ENCODE measurements at regions not wholly inside any gene's neighbourhood (a gene's known extent, or its start where the extent isn't known, plus 50 kb on each side); places are given as distances from the start of the nearest gene placed in this dataset.
"Not testable (repeated sequence)": the region's sequence is repeated elsewhere in the genome, so short reads cannot be mapped to it uniquely, and the experiment has no call there.

- Histone ChIP-seq H3K27me3 (ENCODE audit: insufficient read depth, low read length) (no peaks in the 10 kb centered on the region), H3K27ac (ENCODE audit: low read depth, low read length) (no peak overlapping the region), H3K4me3 (ENCODE audit: low read depth, low read length) (no peak overlapping the region), H3K4me1 (ENCODE audit: control insufficient read depth, insufficient read depth, low read length, unreplicated experiment) (no peaks in the 10 kb centered on the region), H3K36me3 (ENCODE audit: insufficient read depth, low read length) (no peaks in the 10 kb centered on the region), H2AFZ (ENCODE audit: low read length, unreplicated experiment) (no peak overlapping the region), H3K79me2 (ENCODE audit: control insufficient read depth, insufficient read depth, low read length, unreplicated experiment) (no peaks in the 10 kb centered on the region)
Observed at GRCh38 chr6:119728935-119729334, 379.4 kb upstream of the MAN1A1 start.

- Histone ChIP-seq H3K27me3 (ENCODE audit: insufficient read depth, low read length) (no peaks in the 10 kb centered on the region), H3K27ac (ENCODE audit: low read depth, low read length) (no peak overlapping the region), H3K4me3 (ENCODE audit: low read depth, low read length) (no peak overlapping the region), H3K36me3 (ENCODE audit: insufficient read depth, low read length) (no peaks in the 10 kb centered on the region), H3K4me1 (ENCODE audit: control insufficient read depth, insufficient read depth, low read length, unreplicated experiment) (no peaks in the 10 kb centered on the region), H2AFZ (ENCODE audit: low read length, unreplicated experiment) (no peak overlapping the region), H3K79me2 (ENCODE audit: control insufficient read depth, insufficient read depth, low read length, unreplicated experiment) (no peaks in the 10 kb centered on the region)
Observed at GRCh38 chr6:119728220-119728750, 378.7 kb upstream of the MAN1A1 start.

- H3K36me3 ChIP-seq (ENCODE audit: insufficient read depth, low read length): no peaks in the 10 kb centered on the region
- H2AFZ ChIP-seq (ENCODE audit: low read length, unreplicated experiment): no peak overlapping the region
- H3K4me3 ChIP-seq (ENCODE audit: low read depth, low read length): no peak overlapping the region
- H3K27ac ChIP-seq (ENCODE audit: low read depth, low read length): no peak overlapping the region
- H3K27me3 ChIP-seq (ENCODE audit: insufficient read depth, low read length): no peaks in the 10 kb centered on the region
- H3K79me2 ChIP-seq (ENCODE audit: control insufficient read depth, insufficient read depth, low read length, unreplicated experiment): no peaks in the 10 kb centered on the region
- H3K4me1 ChIP-seq (ENCODE audit: control insufficient read depth, insufficient read depth, low read length, unreplicated experiment): no peaks in the 10 kb centered on the region
Observed at GRCh38 chr6:119727504-119728219, 378.1 kb upstream of the MAN1A1 start.

GRCh38 chr6:119726912-119727311, 377.4 kb upstream of the MAN1A1 start:
- H2AFZ ChIP-seq (ENCODE audit: low read length, unreplicated experiment); H3K4me1 ChIP-seq (ENCODE audit: control insufficient read depth, insufficient read depth, low read length, unreplicated experiment); H3K79me2 ChIP-seq (ENCODE audit: control insufficient read depth, insufficient read depth, low read length, unreplicated experiment); H3K27me3 ChIP-seq (ENCODE audit: insufficient read depth, low read length); H3K27ac ChIP-seq (ENCODE audit: low read depth, low read length); H3K4me3 ChIP-seq (ENCODE audit: low read depth, low read length); H3K36me3 ChIP-seq (ENCODE audit: insufficient read depth, low read length): not testable (repeated sequence)

- H3K4me1 ChIP-seq (ENCODE audit: control insufficient read depth, insufficient read depth, low read length, unreplicated experiment): no peaks in the 10 kb centered on the region
- H3K27ac ChIP-seq (ENCODE audit: low read depth, low read length): no peak overlapping the region
- H3K79me2 ChIP-seq (ENCODE audit: control insufficient read depth, insufficient read depth, low read length, unreplicated experiment): no peaks in the 10 kb centered on the region
- H2AFZ ChIP-seq (ENCODE audit: low read length, unreplicated experiment): no peak overlapping the region
- H3K27me3 ChIP-seq (ENCODE audit: insufficient read depth, low read length): no peaks in the 10 kb centered on the region
- H3K4me3 ChIP-seq (ENCODE audit: low read depth, low read length): no peak overlapping the region
- H3K36me3 ChIP-seq (ENCODE audit: insufficient read depth, low read length): no peaks in the 10 kb centered on the region
Observed at GRCh38 chr6:119726086-119726485, 376.5 kb upstream of the MAN1A1 start.

- no peak overlapping the region for H3K27ac ChIP-seq (ENCODE audit: low read depth, low read length)
- H3K36me3 ChIP-seq (ENCODE audit: insufficient read depth, low read length): no peaks in the 10 kb centered on the region
- no peaks in the 10 kb centered on the region for H3K4me1 ChIP-seq (ENCODE audit: control insufficient read depth, insufficient read depth, low read length, unreplicated experiment)
- no peaks in the 10 kb centered on the region for H3K79me2 ChIP-seq (ENCODE audit: control insufficient read depth, insufficient read depth, low read length, unreplicated experiment)
- H2AFZ ChIP-seq (ENCODE audit: low read length, unreplicated experiment): no peak overlapping the region
- no peaks in the 10 kb centered on the region for H3K27me3 ChIP-seq (ENCODE audit: insufficient read depth, low read length)
- H3K4me3 ChIP-seq (ENCODE audit: low read depth, low read length): no peak overlapping the region
Observed at GRCh38 chr6:119720160-119720559, 370.6 kb upstream of the MAN1A1 start.

- Histone ChIP-seq H3K4me1 (ENCODE audit: control insufficient read depth, insufficient read depth, low read length, unreplicated experiment) (no peaks in the 10 kb centered on the region), H3K4me3 (ENCODE audit: low read depth, low read length) (no peak overlapping the region), H3K36me3 (ENCODE audit: insufficient read depth, low read length) (no peaks in the 10 kb centered on the region), H3K27me3 (ENCODE audit: insufficient read depth, low read length) (no peaks in the 10 kb centered on the region), H2AFZ (ENCODE audit: low read length, unreplicated experiment) (no peak overlapping the region), H3K79me2 (ENCODE audit: control insufficient read depth, insufficient read depth, low read length, unreplicated experiment) (no peaks in the 10 kb centered on the region), H3K27ac (ENCODE audit: low read depth, low read length) (no peak overlapping the region)
Observed at GRCh38 chr6:119717942-119718341, 368.4 kb upstream of the MAN1A1 start.

DNA sequence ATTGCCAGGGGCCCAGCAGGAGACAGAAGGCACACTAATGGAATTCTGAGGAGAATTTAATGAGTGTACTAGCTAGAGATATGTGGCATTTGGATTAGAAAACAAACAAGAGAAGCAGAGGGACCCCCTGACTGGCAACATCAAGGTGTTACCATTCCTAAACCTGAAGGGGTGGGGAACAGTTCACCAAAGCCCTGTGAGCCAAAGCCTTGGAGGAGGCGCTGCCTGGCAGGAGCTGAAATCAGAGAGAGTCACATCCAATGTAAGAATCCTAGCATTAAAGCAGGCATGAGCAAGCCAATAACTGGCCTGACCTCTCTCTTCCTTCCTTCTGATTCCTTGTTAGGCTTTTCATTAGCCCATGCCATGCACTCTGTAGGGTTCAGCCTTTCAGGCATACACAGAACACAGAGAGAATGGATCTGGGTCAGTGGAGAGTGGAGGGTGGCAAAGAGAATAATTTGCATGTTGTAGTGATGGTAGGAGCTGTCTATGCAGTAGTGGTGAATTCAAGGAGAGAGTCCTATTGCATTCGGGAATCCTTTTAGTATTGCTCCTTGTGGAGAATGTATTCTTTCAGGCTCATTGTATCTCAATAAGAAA, 367.2 kb upstream of the MAN1A1 start:
- H2AFZ ChIP-seq (ENCODE audit: low read length, unreplicated experiment): no peak overlapping the region

DNA sequence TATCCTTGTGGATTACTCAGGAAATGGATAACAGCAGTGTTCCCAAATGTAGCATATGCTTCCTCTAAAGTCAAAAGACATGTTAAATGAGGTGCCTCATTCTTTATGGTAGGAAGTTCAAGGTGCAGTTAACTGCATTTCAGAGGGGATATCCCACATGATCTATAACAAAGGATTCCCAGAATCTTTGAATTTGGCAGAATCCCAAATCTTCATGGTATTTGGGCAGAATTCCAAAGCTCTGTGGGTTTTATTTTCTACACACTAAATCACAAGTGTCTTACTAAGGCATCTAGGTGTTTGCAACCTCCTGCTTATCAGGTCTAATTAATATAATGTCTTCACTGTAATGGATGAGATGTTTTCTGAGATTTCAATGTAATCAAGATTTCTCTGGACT, 364.3 kb upstream of the MAN1A1 start:
- H2AFZ ChIP-seq (ENCODE audit: low read length, unreplicated experiment): no peak overlapping the region
- H3K79me2 ChIP-seq (ENCODE audit: control insufficient read depth, insufficient read depth, low read length, unreplicated experiment): no peaks in the 10 kb centered on the region
- no peaks in the 10 kb centered on the region for H3K27me3 ChIP-seq (ENCODE audit: insufficient read depth, low read length)
- no peak overlapping the region for H3K27ac ChIP-seq (ENCODE audit: low read depth, low read length)
- H3K4me3 ChIP-seq (ENCODE audit: low read depth, low read length): no peak overlapping the region
- no peaks in the 10 kb centered on the region for H3K4me1 ChIP-seq (ENCODE audit: control insufficient read depth, insufficient read depth, low read length, unreplicated experiment)
- no peaks in the 10 kb centered on the region for H3K36me3 ChIP-seq (ENCODE audit: insufficient read depth, low read length)

More for the DNA sequence above, 367.2 kb upstream of the MAN1A1 start:
- H3K36me3 ChIP-seq (ENCODE audit: insufficient read depth, low read length): no peaks in the 10 kb centered on the region
- H3K79me2 ChIP-seq (ENCODE audit: control insufficient read depth, insufficient read depth, low read length, unreplicated experiment): no peaks in the 10 kb centered on the region
- H3K27me3 ChIP-seq (ENCODE audit: insufficient read depth, low read length): no peaks in the 10 kb centered on the region
- no peak overlapping the region for H3K27ac ChIP-seq (ENCODE audit: low read depth, low read length)
- no peak overlapping the region for H3K4me3 ChIP-seq (ENCODE audit: low read depth, low read length)
- no peaks in the 10 kb centered on the region for H3K4me1 ChIP-seq (ENCODE audit: control insufficient read depth, insufficient read depth, low read length, unreplicated experiment)

GRCh38 chr6:119686644-119687043, 337.1 kb upstream of the MAN1A1 start:
- no peaks in the 10 kb centered on the region for H3K27me3 ChIP-seq (ENCODE audit: insufficient read depth, low read length)
- no peak overlapping the region for H3K4me3 ChIP-seq (ENCODE audit: low read depth, low read length)
- no peaks in the 10 kb centered on the region for H3K79me2 ChIP-seq (ENCODE audit: control insufficient read depth, insufficient read depth, low read length, unreplicated experiment)
- no peaks in the 10 kb centered on the region for H3K4me1 ChIP-seq (ENCODE audit: control insufficient read depth, insufficient read depth, low read length, unreplicated experiment)
- no peaks in the 10 kb centered on the region for H3K36me3 ChIP-seq (ENCODE audit: insufficient read depth, low read length)
- no peak overlapping the region for H2AFZ ChIP-seq (ENCODE audit: low read length, unreplicated experiment)
- no peak overlapping the region for H3K27ac ChIP-seq (ENCODE audit: low read depth, low read length)

- no peak overlapping the region for H3K27ac ChIP-seq (ENCODE audit: low read depth, low read length)
- no peak overlapping the region for H3K4me3 ChIP-seq (ENCODE audit: low read depth, low read length)
- H3K4me1 ChIP-seq (ENCODE audit: control insufficient read depth, insufficient read depth, low read length, unreplicated experiment): no peaks in the 10 kb centered on the region
- H3K79me2 ChIP-seq (ENCODE audit: control insufficient read depth, insufficient read depth, low read length, unreplicated experiment): no peaks in the 10 kb centered on the region
- H3K27me3 ChIP-seq (ENCODE audit: insufficient read depth, low read length): no peaks in the 10 kb centered on the region
- H2AFZ ChIP-seq (ENCODE audit: low read length, unreplicated experiment): no peak overlapping the region
- H3K36me3 ChIP-seq (ENCODE audit: insufficient read depth, low read length): no peaks in the 10 kb centered on the region
Observed at GRCh38 chr6:119686240-119686639, 336.7 kb upstream of the MAN1A1 start.
